Activated B cell treated with CpG ODN at 0.5 μM for 24 hours (primary cell): ENCODE measurements at regions not wholly inside any gene's neighbourhood (a gene's known extent, or its start where the extent isn't known, plus 50 kb on each side); places are given as distances from the start of the nearest gene placed in this dataset.

Experiments used
- ATAC-seq: fragments of 200-7000 bp; cut with Tn5 transposase; one replicate; pipeline ENCODE4 v1.10.0; 2021; ENCODE audit warnings: low read depth, mild to moderate bottlenecking, moderate library complexity
- CTCF ChIA-PET: fragments of 350-600 bp; sonication (Branson Sonifier 250); formaldehyde crosslinking; loops from one replicate; lab custom pipeline; 2021; ENCODE audit warnings: antibody characterized with exemption; lab: Charles Lee
- POLR2A ChIA-PET: fragments of 350-600 bp; sonication (Branson Sonifier 250); formaldehyde crosslinking; loops from one replicate; lab custom pipeline; 2021; ENCODE audit warnings: antibody characterized with exemption; lab: Charles Lee
- DNase-seq: peaks from one replicate; pipeline ENCODE4 v3.0.0; 2022
- H3K27ac Mint-ChIP-seq: one replicate; pipeline ENCODE4 v1.8.0; 2020; ENCODE audit warnings: mixed read lengths
- H3K27me3 Mint-ChIP-seq: one replicate; pipeline ENCODE4 v1.8.0; 2021; ENCODE audit warnings: mixed read lengths
- H3K36me3 Mint-ChIP-seq: one replicate; pipeline ENCODE4 v1.8.0; 2021; ENCODE audit warnings: low read depth, mixed read lengths
- H3K4me1 Mint-ChIP-seq: one replicate; pipeline ENCODE4 v1.8.0; 2021; ENCODE audit warnings: mixed read lengths
- H3K4me3 Mint-ChIP-seq: one replicate; pipeline ENCODE4 v1.8.0; 2020; ENCODE audit warnings: mild to moderate bottlenecking, mixed read lengths
- H3K9me3 Mint-ChIP-seq: one replicate; pipeline ENCODE4 v1.8.0; 2020; ENCODE audit warnings: mixed read lengths
- intact Hi-C: fragments of 100-400 bp; cut with micrococcal nuclease; formaldehyde crosslinking; loops from one replicate; pipeline ENCODE4 v1.15.1; 2024
- TF ChIP-seq, protein P1 (sequence below): fragments of 200-600 bp; IDR thresholded peaks from one replicate; pipeline ENCODE4 v1.8.0; 2022; ENCODE audit warnings: antibody characterized with exemption, mild to moderate bottlenecking

- Mint-ChIP-seq H3K27ac (no peak overlapping the region), H3K4me1 (no peaks in the 10 kb centered on the region), H3K27me3 (peaks cover 2% of the 10 kb centered on the region), H3K9me3 (no peaks in the 10 kb centered on the region), H3K36me3 (no peaks in the 10 kb centered on the region), H3K4me3 (no peak overlapping the region)
- no peak for DNase-seq
- TF ChIP-seq, protein P1, sequence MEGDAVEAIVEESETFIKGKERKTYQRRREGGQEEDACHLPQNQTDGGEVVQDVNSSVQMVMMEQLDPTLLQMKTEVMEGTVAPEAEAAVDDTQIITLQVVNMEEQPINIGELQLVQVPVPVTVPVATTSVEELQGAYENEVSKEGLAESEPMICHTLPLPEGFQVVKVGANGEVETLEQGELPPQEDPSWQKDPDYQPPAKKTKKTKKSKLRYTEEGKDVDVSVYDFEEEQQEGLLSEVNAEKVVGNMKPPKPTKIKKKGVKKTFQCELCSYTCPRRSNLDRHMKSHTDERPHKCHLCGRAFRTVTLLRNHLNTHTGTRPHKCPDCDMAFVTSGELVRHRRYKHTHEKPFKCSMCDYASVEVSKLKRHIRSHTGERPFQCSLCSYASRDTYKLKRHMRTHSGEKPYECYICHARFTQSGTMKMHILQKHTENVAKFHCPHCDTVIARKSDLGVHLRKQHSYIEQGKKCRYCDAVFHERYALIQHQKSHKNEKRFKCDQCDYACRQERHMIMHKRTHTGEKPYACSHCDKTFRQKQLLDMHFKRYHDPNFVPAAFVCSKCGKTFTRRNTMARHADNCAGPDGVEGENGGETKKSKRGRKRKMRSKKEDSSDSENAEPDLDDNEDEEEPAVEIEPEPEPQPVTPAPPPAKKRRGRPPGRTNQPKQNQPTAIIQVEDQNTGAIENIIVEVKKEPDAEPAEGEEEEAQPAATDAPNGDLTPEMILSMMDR = no peak
- CTCF ChIA-PET = no interaction called here
- intact Hi-C loops = no loop called here
- POLR2A ChIA-PET = no interaction called here
- ATAC-seq = no peak
Observed at GRCh38 chr5:174430940-174431339, 293.4 kb upstream of the MSX2 start.

DNA sequence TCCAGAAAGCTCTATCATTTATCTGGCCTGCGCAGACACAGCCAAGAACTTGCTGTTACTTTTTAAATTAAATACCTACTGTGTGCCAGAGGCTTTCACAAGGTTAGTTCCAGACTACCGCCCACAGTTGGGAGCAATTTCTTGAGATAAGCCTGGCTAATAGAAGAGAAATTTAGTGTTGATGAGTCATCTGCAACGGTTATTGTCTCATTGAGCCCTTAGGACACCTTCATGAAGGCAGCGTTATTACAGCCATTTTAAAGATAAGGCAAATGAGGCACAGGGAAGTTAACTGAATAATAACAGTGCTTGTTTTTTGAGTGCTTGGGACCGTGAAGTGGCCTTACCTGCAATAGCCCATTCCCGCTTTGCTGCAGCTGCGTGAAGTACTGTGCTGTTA lies 292.9 kb upstream of the MSX2 start:
- H3K36me3 Mint-ChIP-seq = no peaks in the 10 kb centered on the region
- CTCF ChIA-PET = no interaction called here
- no peak overlapping the region for H3K4me3 Mint-ChIP-seq
- ATAC-seq (no peak), DNase-seq (no peak)
- peaks cover 2% of the 10 kb centered on the region for H3K27me3 Mint-ChIP-seq
- no peaks in the 10 kb centered on the region for H3K4me1 Mint-ChIP-seq
- intact Hi-C loops = no loop called here
- POLR2A ChIA-PET = no interaction called here
- H3K27ac Mint-ChIP-seq = no peak overlapping the region
- TF ChIP-seq, protein P1 = no peak
- H3K9me3 Mint-ChIP-seq = no peaks in the 10 kb centered on the region

DNA sequence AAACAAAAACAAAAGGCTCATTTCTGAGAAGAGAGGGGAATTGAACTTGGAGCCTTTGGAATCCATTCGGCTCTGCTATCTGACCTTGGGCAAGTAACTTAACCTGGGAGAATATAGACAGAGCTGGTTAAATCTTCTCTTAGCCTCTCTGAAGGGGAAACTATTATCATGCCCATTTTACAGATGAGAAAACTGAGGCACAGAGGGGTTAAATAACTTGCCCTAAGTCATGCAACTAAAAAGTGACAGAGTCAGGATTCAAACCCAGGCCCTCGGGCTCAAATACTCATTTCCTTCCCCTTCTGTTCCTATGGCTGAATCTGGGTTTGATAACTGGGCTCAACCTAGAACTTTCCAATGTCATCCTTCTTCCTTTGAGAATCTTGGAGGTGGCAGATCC lies 291.3 kb upstream of the MSX2 start:
- no peak overlapping the region for H3K27ac Mint-ChIP-seq

GRCh38 chr5:174436750-174437149 lies 287.6 kb upstream of the MSX2 start:
- POLR2A ChIA-PET = no interaction called here
- DNase-seq (no peak), ATAC-seq (no peak)
- Mint-ChIP-seq H3K27me3 (peaks cover 2% of the 10 kb centered on the region), H3K27ac (no peak overlapping the region), H3K4me1 (no peaks in the 10 kb centered on the region), H3K9me3 (no peaks in the 10 kb centered on the region), H3K4me3 (no peak overlapping the region), H3K36me3 (no peaks in the 10 kb centered on the region)
- intact Hi-C loops = no loop called here
- TF ChIP-seq, protein P1 = no peak
- CTCF ChIA-PET = no interaction called here

More for the DNA sequence above, 291.3 kb upstream of the MSX2 start:
- H3K27me3 Mint-ChIP-seq = peaks cover 2% of the 10 kb centered on the region
- TF ChIP-seq, protein P1 = no peak
- ATAC-seq = no peak
- intact Hi-C loops = no loop called here
- no peaks in the 10 kb centered on the region for H3K4me1 Mint-ChIP-seq
- no peaks in the 10 kb centered on the region for H3K36me3 Mint-ChIP-seq
- no peaks in the 10 kb centered on the region for H3K9me3 Mint-ChIP-seq
- CTCF ChIA-PET = no interaction called here
- DNase-seq = no peak
- POLR2A ChIA-PET = no interaction called here
- H3K4me3 Mint-ChIP-seq = no peak overlapping the region

- ATAC-seq = no peak
- POLR2A ChIA-PET = no interaction called here
- Mint-ChIP-seq H3K9me3 (peaks cover 3% of the 10 kb centered on the region), H3K4me3 (no peak overlapping the region), H3K4me1 (no peaks in the 10 kb centered on the region), H3K27ac (no peak overlapping the region), H3K36me3 (no peaks in the 10 kb centered on the region), H3K27me3 (peaks cover 4% of the 10 kb centered on the region)
- CTCF ChIA-PET = interaction anchor here (0.6 kb wide), 1 partner anchor 240 kb away, joined by 4 read pairs; no protein-coding TSS in a partner anchor
- intact Hi-C loops = no loop called here
- DNase-seq = no peak
- TF ChIP-seq, protein P1 = no peak
Observed at GRCh38 chr5:174444479-174445188, 279.7 kb upstream of the MSX2 start.
